Kidney capillary endothelial cell (primary cell): ENCODE measurements at regions not wholly inside any gene's neighbourhood (a gene's known extent, or its start where the extent isn't known, plus 50 kb on each side); places are given as distances from the start of the nearest gene placed in this dataset.
"Not testable (repeated sequence)": the region's sequence is repeated elsewhere in the genome, so short reads cannot be mapped to it uniquely, and the experiment has no call there.

Experiments
- DNase-seq: peaks from one replicate; pipeline ENCODE4 v3.0.0-alpha.2; 2018; ENCODE audit warnings: low spot score

DNA sequence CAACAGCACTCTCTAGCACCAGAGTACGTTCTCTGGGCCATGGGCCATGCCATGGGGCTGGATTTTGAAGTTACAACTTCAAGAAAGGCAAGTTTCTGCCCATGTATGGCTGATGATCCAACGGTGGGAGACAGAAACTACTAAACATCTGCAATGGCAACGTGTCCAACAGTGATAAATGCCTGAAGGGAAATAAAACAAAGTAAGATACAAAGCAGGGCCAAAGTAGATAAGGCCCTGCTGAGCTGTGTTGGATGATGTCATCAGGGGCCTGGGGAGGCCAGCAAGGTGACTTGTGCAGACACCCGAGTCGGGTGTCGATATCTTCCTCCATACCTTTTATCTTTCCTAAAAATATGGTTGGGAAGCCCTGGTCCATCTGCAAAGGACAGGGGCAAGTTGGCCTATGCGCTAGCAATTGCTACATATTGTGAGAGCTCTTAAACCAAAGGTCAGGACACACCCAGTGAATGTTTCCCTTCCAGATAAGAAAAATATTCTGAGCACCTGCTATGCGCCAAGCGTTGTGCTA lies 487.2 kb downstream of the MN1 start:
- DNase-seq = no peak

DNA sequence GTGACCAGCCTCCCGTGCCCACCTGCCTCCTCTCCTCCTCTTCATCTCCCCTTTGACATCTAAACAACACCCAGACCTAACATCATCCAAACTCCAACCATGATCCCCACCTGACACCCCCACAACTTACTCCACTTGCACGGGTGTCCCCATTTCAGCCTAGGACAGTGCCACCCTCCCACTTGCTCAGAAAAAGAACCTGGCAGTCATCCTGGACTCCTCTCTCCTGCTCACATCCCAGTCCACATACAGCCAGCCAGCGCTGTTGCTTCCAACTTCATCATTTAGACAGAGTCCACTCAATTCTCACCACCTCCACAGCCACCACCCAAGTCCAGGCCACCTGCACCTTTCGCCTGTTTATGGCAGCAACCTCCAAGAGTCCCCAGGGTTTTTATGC lies 485.7 kb downstream of the MN1 start:
- no peak for DNase-seq

GRCh38 chr22:27317096-27317495 lies 484.5 kb downstream of the MN1 start:
- DNase-seq = no peak

DNA sequence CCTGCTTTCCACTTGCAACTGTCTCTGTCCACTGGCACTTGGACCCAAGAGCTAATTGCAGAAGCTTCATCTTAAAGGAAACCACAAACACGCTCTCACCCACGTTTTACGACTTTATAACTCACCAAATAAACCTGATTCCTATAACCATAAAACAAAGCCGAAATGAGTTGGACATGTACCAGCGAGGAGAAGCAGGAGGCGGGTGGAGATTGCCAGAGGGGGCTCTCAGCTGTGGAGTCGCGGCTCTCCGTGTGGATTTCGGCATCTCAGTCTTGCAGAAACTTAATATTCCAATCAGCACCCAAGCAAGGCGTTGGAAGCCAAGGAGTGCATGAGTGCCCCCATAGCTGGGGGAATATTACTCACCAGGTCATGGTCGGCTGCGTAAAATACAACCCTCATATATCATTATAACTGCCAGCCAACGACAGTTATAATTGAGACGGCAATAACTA lies 483.6 kb downstream of the MN1 start:
- no peak for DNase-seq

GRCh38 chr22:27318516-27318915 lies 483.0 kb downstream of the MN1 start:
- DNase-seq = no peak

DNA sequence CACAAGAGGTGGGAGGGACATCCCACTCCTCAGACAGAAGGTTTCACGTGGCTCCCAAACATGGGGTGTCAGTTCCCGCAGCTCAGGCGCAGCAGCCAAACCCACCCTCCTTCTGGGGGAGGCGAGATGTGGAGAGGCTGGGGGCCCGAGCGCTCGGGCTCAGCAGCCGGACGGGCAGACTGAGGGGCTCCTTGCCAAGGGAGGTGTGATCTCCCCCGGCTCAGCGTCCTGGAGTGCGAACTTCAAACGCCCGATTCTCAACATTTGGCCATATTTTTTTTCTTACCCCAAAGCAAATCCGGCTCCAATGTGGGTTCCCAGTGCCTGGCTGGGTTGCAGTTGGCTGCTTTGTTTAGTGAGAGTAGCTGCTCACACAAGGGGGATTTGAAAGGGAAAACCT lies 477.9 kb downstream of the MN1 start:
- DNase-seq = no peak

GRCh38 chr22:27324908-27325307 lies 476.6 kb downstream of the MN1 start:
- DNase-seq = not testable (repeated sequence)

DNA sequence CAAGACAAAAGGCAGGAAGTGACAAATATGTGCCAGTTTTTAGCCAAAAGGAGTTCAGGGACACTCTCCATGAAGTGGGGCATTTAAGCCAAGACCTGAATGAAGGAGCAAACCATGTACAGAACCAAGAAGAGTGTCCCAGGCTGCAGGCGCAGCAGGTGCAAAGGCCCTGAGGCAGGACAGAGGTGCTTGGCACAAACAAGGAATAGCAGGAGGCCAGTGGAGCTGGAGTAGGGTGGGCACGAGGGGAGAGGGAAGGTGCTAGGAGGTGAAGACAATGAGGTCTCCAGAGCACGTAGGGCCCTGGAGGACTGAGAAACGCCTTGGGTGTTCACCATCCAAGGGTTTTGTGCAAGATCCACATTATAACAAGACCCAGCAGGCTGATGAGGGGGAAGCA lies 474.1 kb downstream of the MN1 start:
- DNase-seq = no peak

GRCh38 chr22:27327981-27328721 lies 473.4 kb downstream of the MN1 start:
- no peak for DNase-seq

- DNase-seq = no peak
Observed at GRCh38 chr22:27329131-27329850, 472.3 kb downstream of the MN1 start.

DNA sequence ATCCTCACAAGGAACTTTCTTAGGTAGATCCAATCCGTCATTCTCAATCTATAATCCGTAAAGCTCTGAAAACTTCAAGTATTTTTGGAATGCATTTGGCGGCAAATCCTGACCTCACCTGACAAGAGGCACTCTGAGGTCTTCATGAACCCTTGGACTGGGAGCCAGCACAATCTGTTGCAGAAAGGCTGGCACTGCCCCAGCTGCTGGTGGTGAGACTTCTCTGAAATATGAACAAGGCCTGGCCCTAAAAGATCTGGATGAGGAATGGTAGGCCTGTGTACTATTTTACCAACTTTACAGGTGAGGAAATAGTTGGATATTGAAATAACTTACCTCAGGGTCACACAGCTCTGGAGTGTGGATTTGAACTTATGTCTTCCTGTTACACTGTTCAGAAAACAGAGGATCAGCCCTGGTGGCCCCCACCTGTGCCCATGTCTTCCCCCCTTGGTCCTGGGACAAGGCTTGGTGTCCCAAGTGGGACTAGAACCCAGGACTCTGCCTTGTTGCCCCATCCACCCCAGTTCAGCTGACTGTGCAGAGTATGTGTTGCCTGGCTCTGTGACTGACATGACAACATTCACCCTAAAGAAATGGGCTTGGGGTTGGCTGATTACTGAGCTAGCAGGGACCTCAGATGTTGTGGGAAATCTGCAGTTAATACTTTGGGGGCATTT lies 471.4 kb downstream of the MN1 start:
- DNase-seq = no peak

- no peak for DNase-seq
Observed at GRCh38 chr22:27331526-27332281, 469.9 kb downstream of the MN1 start.

- no peak for DNase-seq
Observed at GRCh38 chr22:27335102-27335660, 466.4 kb downstream of the MN1 start.

DNA sequence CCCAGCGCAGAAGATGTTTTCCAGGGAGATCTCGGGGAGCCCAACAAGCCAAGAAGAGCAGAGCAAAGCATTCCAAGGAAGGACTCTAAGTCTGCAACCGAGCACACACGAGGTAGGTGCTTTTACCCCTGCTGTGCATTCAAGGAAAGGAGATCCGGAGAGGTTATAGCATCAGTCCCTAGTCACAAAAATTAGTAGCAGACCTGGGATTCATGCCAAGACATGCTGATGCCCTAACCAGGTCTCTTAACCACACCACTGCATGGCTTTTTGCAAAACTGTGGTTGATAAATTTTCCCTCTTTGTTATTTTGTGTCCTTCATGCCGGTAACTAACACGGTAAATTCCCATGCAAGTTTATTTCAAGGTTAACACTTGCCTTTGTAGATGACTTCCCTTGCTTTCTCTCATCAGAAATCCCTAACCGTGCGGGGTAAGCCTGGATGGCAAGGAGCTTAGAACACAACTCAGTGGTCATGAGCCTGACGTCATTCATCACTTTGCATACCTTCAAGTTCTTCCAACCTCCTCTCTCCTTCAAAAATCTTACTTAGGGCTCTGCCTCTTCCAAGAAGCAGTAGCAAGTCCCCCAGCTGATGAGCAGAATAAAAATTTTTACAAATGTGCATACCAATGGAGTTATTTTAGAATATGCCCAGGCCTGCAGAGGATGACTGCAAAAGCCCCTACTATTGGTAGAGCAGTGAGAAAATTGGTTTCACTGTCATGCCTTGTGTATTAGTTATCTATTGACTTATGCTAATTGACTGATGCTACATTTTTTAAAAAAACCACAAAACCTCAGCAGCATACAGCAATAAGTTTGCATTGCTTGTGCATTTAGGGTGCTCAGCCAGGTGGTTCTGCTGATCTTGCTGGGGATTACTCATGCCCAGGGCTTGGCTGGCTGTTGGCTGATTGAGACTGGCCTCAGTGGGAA lies 465.1 kb downstream of the MN1 start:
- no peak for DNase-seq

- no peak for DNase-seq
Observed at GRCh38 chr22:27337676-27338075, 463.9 kb downstream of the MN1 start.

DNA sequence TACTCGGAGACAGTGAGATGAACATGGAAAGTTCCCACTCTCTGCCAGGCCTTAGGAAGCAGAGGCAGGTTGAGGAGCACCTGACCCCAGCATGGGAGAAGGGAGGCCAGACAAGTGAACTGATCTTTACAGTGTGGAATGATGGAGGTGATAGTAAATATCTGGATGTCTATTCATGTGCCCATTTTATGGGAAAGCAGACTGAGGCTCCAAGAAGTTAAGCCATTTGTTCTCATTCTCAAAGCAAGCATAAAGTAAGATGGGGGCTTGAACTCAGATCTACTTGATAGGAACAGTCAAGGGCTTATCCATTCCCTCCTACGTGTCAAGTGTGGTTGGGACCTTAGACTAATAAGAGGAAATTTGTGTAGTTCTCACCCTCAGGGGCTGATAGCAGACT lies 461.5 kb downstream of the MN1 start:
- no peak for DNase-seq

GRCh38 chr22:27344546-27344945 lies 457.0 kb downstream of the MN1 start:
- no peak for DNase-seq

DNA sequence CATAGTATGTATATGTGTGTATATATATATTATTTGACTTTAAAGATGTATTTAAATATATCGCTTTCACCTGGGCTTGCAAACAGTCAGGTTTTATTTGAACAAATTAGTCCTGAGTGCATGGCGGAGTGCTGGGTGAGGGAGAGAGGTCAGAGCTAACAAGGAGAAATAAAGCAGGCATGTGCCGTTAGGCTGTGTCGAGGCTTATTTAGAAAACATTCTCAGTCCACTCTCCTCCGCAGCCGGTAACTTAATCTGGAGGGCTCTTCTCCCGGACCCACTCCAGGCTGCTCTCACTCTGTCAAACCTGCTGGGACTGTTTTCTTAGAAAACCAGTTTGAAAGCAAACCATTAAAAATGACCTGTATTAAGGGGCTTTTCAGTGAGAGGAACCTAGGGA lies 455.9 kb downstream of the MN1 start:
- DNase-seq = no peak

GRCh38 chr22:27347951-27348350 lies 453.6 kb downstream of the MN1 start:
- no peak for DNase-seq

- DNase-seq = no peak
Observed at GRCh38 chr22:27348634-27349033, 452.9 kb downstream of the MN1 start.

GRCh38 chr22:27349456-27349855 lies 452.1 kb downstream of the MN1 start:
- no peak for DNase-seq
